SK-N-MC (cell line): ENCODE measurements at regions not wholly inside any gene's neighbourhood (a gene's known extent, or its start where the extent isn't known, plus 50 kb on each side); places are given as distances from the start of the nearest gene placed in this dataset.

Experiments
- DNase-seq: peaks from one replicate; pipeline ENCODE4 v3.0.0-alpha.2; 2011; ENCODE audit warnings: low read depth, low spot score
- H3K27ac ChIP-seq: fragments of 200-600 bp; sonication (generic); 2 replicates; pipeline ENCODE4 v1.5.1; 2016; ENCODE audit warnings: mixed run types
- H3K36me3 ChIP-seq: fragments of 200-600 bp; sonication (generic); 2 replicates; pipeline ENCODE4 v1.6.1; 2017; ENCODE audit warnings: antibody characterized with exemption, low read length, mixed read lengths; ENCODE audit not compliant: insufficient read depth
- H3K4me3 ChIP-seq: fragments of 200-600 bp; sonication (generic); 2 replicates; pipeline ENCODE4 v1.5.1; 2016
- H3K9ac ChIP-seq: fragments of 200-600 bp; sonication (generic); 2 replicates; pipeline ENCODE4 v1.8.0; 2017; ENCODE audit warnings: mixed run types, mixed read lengths; ENCODE audit not compliant: insufficient read length
- H3K9me3 ChIP-seq: fragments of 200-600 bp; sonication (generic); 2 replicates; pipeline ENCODE4 v1.6.1; 2017; ENCODE audit warnings: low read depth, mild to moderate bottlenecking, antibody characterized with exemption, low read length, moderate library complexity, mixed read lengths
- EZH2 ChIP-seq: fragments of 200-600 bp; sonication (generic); IDR thresholded peaks from one replicate; pipeline ENCODE4 v1.6.1; 2017; ENCODE audit warnings: antibody characterized with exemption
- FOXP2 ChIP-seq: optimal IDR thresholded peaks from 2 replicates; pipeline ENCODE3; 2011; ENCODE audit warnings: mild to moderate bottlenecking, moderate library complexity; ENCODE audit not compliant: insufficient read depth; ENCODE audit errors: extremely low read length, control extremely low read depth
- POLR2AphosphoS5 ChIP-seq: IDR thresholded peaks from 2 replicates; pipeline ENCODE4 v1.6.1; 2012; ENCODE audit warnings: mild to moderate bottlenecking, low read depth, low read length, borderline replicate concordance

- no peak overlapping the region for H3K4me3 ChIP-seq
- H3K9ac ChIP-seq, result no peak overlapping the region
- no peak overlapping the region for H3K27ac ChIP-seq
- TF ChIP-seq POLR2AphosphoS5, result no peak
- TF ChIP-seq EZH2, result no peak
- no peak for TF ChIP-seq FOXP2
- no peaks in the 10 kb centered on the region for H3K36me3 ChIP-seq
- no peaks in the 10 kb centered on the region for H3K9me3 ChIP-seq
- DNase-seq, result no peak
Observed at GRCh38 chr7:109126404-109127050, 556.9 kb downstream of the DNAJB9 start.

GRCh38 chr7:109127145-109127544, 557.5 kb downstream of the DNAJB9 start:
- H3K9me3 ChIP-seq, result no peaks in the 10 kb centered on the region

GRCh38 chr7:109131141-109131540, 561.5 kb downstream of the DNAJB9 start:
- H3K36me3 ChIP-seq, result no peaks in the 10 kb centered on the region
- no peak overlapping the region for H3K9ac ChIP-seq
- no peak for DNase-seq
- H3K9me3 ChIP-seq, result peaks cover 5% of the 10 kb centered on the region; the same call in 1 of the 2 replicates
- H3K27ac ChIP-seq, result no peak overlapping the region
- no peak for TF ChIP-seq POLR2AphosphoS5
- TF ChIP-seq FOXP2, result no peak
- TF ChIP-seq EZH2, result no peak
- H3K4me3 ChIP-seq, result no peak overlapping the region

More at GRCh38 chr7:109127145-109127544, 557.5 kb downstream of the DNAJB9 start:
- TF ChIP-seq EZH2 (no peak), POLR2AphosphoS5 (no peak), FOXP2 (no peak)
- no peak overlapping the region for H3K27ac ChIP-seq
- DNase-seq, result no peak
- H3K9ac ChIP-seq, result no peak overlapping the region
- no peaks in the 10 kb centered on the region for H3K36me3 ChIP-seq
- no peak overlapping the region for H3K4me3 ChIP-seq

GRCh38 chr7:109136893-109137292, 567.2 kb downstream of the DNAJB9 start:
- H3K27ac ChIP-seq, result no peak overlapping the region
- no peak overlapping the region for H3K4me3 ChIP-seq
- no peak overlapping the region for H3K9ac ChIP-seq
- TF ChIP-seq EZH2, result no peak
- no peak for TF ChIP-seq POLR2AphosphoS5
- no peak for TF ChIP-seq FOXP2
- H3K9me3 ChIP-seq, result peaks cover 5% of the 10 kb centered on the region; the same call in 1 of the 2 replicates
- H3K36me3 ChIP-seq, result no peaks in the 10 kb centered on the region
- no peak for DNase-seq

GRCh38 chr7:109154748-109155147, 585.1 kb downstream of the DNAJB9 start:
- no peak for DNase-seq
- Histone ChIP-seq H3K9ac (no peak overlapping the region), H3K4me3 (no peak overlapping the region), H3K9me3 (no peaks in the 10 kb centered on the region), H3K27ac (no peak overlapping the region), H3K36me3 (no peaks in the 10 kb centered on the region)
- TF ChIP-seq POLR2AphosphoS5 (no peak), FOXP2 (no peak), EZH2 (no peak)

GRCh38 chr7:109158246-109158645, 588.6 kb downstream of the DNAJB9 start:
- Histone ChIP-seq H3K27ac (no peak overlapping the region), H3K4me3 (no peak overlapping the region), H3K9me3 (no peaks in the 10 kb centered on the region), H3K9ac (no peak overlapping the region), H3K36me3 (no peaks in the 10 kb centered on the region)
- no peak for DNase-seq
- TF ChIP-seq EZH2 (no peak), POLR2AphosphoS5 (no peak), FOXP2 (no peak)

- Histone ChIP-seq H3K4me3 (no peak overlapping the region), H3K9me3 (no peaks in the 10 kb centered on the region), H3K9ac (no peak overlapping the region), H3K36me3 (no peaks in the 10 kb centered on the region), H3K27ac (no peak overlapping the region)
- no peak for DNase-seq
- TF ChIP-seq EZH2 (no peak), FOXP2 (no peak), POLR2AphosphoS5 (no peak)
Observed at GRCh38 chr7:109176661-109177060, 607.0 kb downstream of the DNAJB9 start.

- DNase-seq, result no peak
- Histone ChIP-seq H3K36me3 (no peaks in the 10 kb centered on the region), H3K9ac (no peak overlapping the region), H3K4me3 (no peak overlapping the region), H3K9me3 (no peaks in the 10 kb centered on the region), H3K27ac (no peak overlapping the region)
- TF ChIP-seq EZH2 (no peak), FOXP2 (no peak), POLR2AphosphoS5 (no peak)
Observed at GRCh38 chr7:109178342-109178741, 608.7 kb downstream of the DNAJB9 start.

- Histone ChIP-seq H3K9me3 (no peaks in the 10 kb centered on the region), H3K9ac (no peak overlapping the region), H3K36me3 (no peaks in the 10 kb centered on the region), H3K27ac (no peak overlapping the region), H3K4me3 (no peak overlapping the region)
- TF ChIP-seq POLR2AphosphoS5, result no peak
- DNase-seq, result no peak
Observed at GRCh38 chr7:109179601-109180000, 609.9 kb downstream of the DNAJB9 start.
